HG03108 (cell line): ENCODE measurements at regions not wholly inside any gene's neighbourhood (a gene's known extent, or its start where the extent isn't known, plus 50 kb on each side); places are given as distances from the start of the nearest gene placed in this dataset.
"Not testable (repeated sequence)": the region's sequence is repeated elsewhere in the genome, so short reads cannot be mapped to it uniquely, and the experiment has no call there.

Source experiments
- ATAC-seq: cut with Tn5 transposase; IDR thresholded peaks from one replicate; pipeline ENCODE4 v1.9.1; 2021; ENCODE audit warnings: moderate library complexity; ENCODE audit not compliant: unreplicated experiment

- no peak for ATAC-seq
These were observed 93.7 kb downstream of the MRM1 start for GRCh38 chr17:36695082-36695481.

DNA sequence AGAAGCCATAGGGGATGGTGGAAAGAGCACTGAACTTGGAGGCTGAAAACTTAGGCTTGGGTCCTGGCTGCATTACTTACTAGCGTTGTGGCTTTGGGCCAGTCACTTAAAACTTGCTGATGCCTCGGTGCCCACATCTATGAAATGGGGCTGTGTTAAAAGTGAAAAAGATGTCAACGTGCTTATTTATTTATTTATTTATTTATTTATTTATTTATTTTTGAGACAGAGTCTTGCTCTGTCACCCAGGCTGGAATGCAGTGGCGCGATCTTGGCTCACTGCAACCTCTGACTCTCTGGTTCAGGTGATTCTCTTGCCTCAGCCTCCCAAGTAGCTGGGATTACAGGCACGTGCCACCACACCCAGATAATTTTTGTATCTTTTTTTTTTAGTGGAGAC lies 94.3 kb downstream of the MRM1 start:
- not testable (repeated sequence) for ATAC-seq

GRCh38 chr17:36696805-36697204 lies 95.4 kb downstream of the MRM1 start:
- ATAC-seq, result no peak

DNA sequence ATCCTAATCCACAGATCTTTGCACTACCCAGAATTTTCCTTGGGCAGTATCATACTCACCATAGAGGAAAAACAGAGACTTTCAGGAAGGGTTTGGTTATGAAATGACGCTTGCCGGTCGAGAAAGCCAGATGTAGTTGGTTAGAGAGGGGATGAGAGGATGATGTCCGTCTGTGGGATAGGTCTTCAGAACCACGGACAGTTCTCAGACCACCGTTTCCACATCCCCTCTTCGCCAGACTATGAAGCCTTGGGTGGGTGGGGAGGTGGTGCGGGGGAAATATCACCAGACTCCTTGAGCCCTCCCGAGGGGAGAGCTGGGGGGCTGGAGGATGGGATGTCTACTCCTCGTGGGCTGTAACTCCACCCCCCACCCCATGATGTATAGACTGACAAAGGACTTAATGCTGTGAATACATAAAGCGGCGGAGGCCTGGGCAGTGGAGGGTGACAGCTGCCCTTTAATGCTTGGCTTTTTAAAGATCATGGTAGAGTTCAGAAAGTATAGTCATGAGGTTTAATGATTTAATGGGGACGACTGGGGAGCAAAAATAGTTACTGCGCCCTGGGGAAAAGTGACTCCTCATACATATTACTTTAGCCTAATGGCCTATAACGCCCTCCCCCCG lies 96.6 kb downstream of the MRM1 start:
- ATAC-seq, result no peak

DNA sequence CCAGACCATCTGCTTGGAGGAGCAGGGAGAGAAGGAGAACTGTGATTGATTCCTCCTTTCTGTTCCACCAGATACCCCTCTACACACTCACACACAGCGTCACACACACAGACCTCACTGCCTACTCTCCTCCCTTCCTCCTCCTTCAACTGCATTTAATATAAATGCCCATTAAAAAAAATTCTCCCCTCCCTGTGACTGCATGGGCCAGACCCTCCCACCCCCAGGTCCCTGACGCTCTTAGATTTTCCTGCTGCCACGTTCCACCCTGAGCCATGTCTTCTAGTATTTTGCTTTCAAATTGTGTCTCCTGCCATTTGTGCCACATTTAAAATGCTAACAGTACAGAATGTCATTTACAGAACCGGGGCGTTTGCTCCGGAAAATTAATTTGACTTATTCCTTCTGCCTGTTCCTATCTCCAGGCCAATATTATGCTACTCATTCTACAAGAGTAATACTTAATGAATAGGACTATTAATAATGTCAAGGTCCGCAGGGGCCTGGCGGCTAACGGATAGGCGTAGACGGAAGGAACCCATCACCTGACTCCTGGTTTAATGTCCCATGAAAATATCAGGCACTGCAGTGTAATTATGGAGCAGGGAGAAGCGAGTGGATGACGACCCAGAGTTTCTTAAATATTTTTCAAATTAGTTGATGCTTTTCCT lies 100.2 kb downstream of the MRM1 start:
- no peak for ATAC-seq

GRCh38 chr17:36702636-36703035 lies 101.3 kb downstream of the MRM1 start:
- ATAC-seq, result no peak

DNA sequence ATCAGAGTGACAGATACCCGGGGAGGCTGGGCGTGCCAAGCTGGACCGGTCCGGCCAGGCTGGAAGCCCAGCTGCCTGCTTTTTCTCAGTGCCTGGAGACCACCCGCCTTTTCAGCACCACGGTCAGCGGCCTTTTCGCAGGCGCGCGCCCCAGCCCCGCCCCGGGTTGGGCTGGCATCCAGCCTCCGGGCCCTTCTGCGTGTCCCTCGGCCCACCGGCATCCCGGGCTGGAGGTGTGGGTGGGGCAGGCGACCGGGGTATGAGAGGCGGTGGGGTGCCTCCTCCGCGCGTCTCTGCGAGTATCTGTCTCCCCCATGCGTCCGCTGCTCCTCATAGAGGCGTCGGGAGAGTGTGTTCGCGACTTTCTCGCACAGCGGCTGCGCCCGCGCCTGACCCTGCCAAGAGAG lies 102.5 kb downstream of the MRM1 start:
- no peak for ATAC-seq

DNA sequence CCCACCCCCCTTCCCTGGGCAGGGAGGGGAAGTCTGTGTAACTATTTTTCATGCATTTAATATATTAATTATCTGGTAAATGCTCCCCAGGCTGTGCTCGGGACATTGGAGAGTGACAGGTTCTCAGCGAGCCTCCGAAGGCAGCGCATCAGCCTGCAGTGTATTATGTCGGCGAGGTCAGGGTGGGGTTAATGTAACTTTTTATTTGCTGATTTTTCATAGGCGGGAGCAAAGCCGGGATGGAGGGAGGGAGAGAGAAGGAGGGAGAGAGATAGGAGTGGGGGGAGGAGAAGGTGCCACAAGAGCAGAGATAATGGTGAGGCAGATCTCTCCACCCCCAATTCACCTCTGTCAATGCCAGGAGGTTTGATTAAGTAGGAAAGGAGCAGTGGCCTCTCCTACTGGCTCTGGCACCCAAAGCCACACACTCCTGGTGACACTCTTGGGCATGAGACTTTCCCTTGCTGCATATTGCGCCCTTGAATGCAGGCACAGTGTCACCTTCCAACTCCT lies 104.0 kb downstream of the MRM1 start:
- no peak for ATAC-seq

DNA sequence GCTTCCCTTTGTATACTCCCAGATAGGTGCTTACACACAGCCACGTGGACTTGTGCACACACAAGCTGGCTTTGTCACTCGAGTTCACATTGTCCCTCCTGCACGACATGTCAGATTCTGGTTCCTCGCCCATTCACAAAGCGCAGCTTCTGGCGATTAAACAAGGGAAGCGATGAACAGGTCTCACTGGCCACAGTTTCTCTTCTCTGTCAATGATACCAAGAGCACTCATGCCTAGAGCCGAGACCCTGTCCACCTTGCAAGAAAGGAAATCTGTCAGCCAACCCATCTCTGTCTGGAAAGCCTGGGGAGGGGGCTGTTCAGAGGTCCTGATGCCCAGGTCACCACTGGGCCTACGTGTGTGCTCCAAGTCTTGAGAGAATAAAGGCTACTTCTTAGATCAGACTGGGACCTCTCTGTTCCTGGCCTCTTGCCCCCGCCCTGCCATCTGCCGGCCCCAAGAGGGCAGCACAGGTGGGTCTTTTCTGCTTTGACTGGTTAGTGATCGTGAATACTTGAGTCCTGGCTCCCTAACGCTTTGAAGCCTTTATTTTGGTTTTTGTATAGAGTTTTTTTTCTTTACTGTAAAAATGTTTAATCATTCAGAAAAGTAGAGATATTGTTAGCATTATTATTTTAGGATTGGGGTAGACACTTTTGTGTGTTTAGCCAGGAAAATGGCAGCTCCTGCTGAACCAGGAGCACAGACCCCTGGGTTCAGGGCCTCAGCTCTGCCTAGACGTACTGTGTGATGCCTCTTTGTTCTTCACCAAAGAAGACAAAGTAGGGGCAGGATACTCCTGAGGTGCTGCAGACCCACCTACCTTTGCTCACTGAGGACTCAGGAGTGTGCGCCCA lies 104.7 kb downstream of the MRM1 start:
- ATAC-seq, result no peak

- no peak for ATAC-seq
These were observed 106.5 kb downstream of the MRM1 start for GRCh38 chr17:36707904-36708303.

- no peak for ATAC-seq
These were observed 113.4 kb downstream of the MRM1 start for GRCh38 chr17:36714789-36715188.

DNA sequence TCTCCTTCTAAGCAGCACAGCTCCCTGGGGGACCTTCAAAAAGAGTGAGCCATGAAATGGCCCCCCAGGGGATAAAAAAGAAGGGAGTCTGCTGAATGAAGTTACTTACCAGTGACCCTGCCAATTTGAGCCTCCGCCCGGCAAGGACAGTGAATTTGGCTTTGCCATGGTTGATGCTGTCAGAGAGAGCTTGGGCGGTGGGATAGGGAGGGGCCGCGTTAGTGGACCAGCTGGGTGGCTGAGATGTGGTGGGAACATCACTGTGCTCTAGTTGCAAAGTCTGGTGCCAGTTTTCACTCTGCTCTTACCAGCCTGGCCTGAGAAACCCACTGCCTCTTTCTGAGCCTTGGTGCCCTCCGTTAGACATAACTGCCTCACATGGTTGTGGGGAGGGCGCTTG lies 114.6 kb downstream of the MRM1 start:
- no peak for ATAC-seq

DNA sequence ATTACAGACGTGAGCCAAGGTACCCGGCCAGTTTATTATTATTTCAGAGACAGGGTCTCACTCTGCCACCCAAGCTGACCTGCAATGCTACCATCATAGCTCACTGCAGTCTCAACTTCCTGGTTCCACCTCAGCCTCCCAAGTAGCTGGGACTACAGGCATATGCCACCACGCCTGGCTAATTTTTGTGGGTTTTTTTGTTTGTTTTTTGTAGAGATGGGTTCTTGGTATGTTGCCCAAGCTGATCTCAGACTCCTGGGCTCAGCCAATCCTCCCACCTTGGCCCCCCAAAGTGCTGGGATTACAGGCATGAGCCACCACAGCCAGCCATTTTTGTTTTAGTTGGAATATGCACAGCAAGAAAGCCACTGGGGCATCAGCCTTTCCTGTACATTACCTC lies 115.7 kb downstream of the MRM1 start:
- no peak for ATAC-seq

- no peak for ATAC-seq
These were observed 118.7 kb downstream of the MRM1 start for GRCh38 chr17:36720131-36720530.

DNA sequence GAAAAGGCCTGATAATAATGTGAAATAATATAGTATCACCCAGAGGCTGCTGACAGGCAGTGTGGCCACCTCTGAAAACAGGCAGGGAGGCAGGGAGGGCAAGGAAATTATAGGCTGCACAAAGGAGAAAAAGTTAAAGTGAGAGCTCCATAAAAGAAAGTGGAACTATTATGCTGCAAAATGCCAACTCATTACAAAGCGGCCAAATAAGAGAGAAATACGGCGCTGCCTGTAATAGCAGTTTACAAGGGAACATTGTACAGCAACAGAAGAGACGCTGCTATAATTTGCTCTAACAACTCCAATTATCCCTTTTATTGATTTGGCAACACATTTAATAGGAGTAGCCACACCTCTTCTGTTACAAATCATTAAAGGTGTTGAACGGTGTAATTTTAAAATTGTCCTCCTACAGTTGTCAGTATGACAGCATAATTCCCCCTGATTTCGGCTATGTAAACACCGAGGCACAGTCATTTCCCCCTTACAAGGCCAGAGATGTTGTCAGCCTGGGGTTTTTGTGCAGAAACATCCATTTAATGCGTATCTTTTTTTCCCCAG lies 120.3 kb downstream of the MRM1 start:
- ATAC-seq, result no peak

GRCh38 chr17:36722121-36722902 lies 120.9 kb downstream of the MRM1 start:
- peak; percentile 76 for ATAC-seq

- no peak for ATAC-seq
These were observed 121.5 kb downstream of the MRM1 start for GRCh38 chr17:36722903-36723263.

- ATAC-seq, result no peak
These were observed 122.2 kb downstream of the MRM1 start for GRCh38 chr17:36723459-36724025.

DNA sequence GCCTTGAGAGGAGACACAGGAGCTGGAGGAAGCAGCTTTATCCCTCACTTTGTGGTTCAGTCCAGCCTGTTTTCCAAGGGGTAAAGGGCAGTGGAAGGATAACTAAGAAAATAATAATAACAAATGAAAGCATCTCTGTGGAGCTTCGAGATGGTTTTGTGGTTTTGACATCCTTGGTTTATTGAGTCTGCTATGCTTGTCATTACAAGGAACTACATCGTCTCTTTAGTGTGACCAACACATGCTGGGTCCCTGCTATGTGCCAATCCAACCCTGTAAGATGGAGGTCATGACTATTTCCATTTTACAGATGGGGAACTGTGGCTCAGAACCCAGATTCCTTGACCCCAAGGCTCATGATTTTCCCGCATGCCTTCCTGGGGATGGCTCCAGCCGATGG lies 124.8 kb downstream of the MRM1 start:
- ATAC-seq, result no peak

- ATAC-seq, result no peak
These were observed 125.7 kb downstream of the MRM1 start for GRCh38 chr17:36727052-36727451.
